PFSK-1 (cell line): ENCODE measurements at regions not wholly inside any gene's neighbourhood (a gene's known extent, or its start where the extent isn't known, plus 50 kb on each side); places are given as distances from the start of the nearest gene placed in this dataset.

ENCODE experiments used
- FOXP2 ChIP-seq: optimal IDR thresholded peaks from 2 replicates; pipeline ENCODE3; 2011; ENCODE audit warnings: borderline replicate concordance, control low read depth, inconsistent platforms; ENCODE audit not compliant: insufficient read depth; ENCODE audit errors: extremely low read length, extremely low read depth
- POLR2AphosphoS5 ChIP-seq: IDR thresholded peaks from 2 replicates; pipeline ENCODE4 v1.6.1; 2012; ENCODE audit warnings: low read depth, mild to moderate bottlenecking, control low read depth, low read length, moderate library complexity
- REST ChIP-seq, 2 experiments: IDR thresholded peaks; 2 replicates each; pipeline versions ENCODE4 v1.6.1 to v1.8.0; 2011 to 2012; ENCODE audit warnings: low read depth in 2 of 2, low read length in 2 of 2, control low read depth in 1 of 2, inconsistent platforms in 1 of 2, mild to moderate bottlenecking in 1 of 2, moderate library complexity in 1 of 2; ENCODE audit not compliant: insufficient read depth in 1 of 2
- SIN3A ChIP-seq: IDR thresholded peaks from 2 replicates; pipeline ENCODE4 v1.6.1; 2012; ENCODE audit warnings: mild to moderate bottlenecking, low read length, moderate library complexity, borderline replicate concordance; ENCODE audit not compliant: insufficient read depth
- TAF1 ChIP-seq: IDR thresholded peaks from 2 replicates; pipeline ENCODE4 v1.6.1; 2012; ENCODE audit warnings: low read length, control low read depth, borderline replicate concordance; ENCODE audit not compliant: insufficient read depth

- TF ChIP-seq SIN3A = no peak
- TF ChIP-seq FOXP2 = no peak
- no peak for TF ChIP-seq REST (IDR thresholded peaks at IDR 0.05; ENCODE audit: insufficient read depth in 1 of 2, low read depth in 2 of 2, low read length in 2 of 2)
- no peak for TF ChIP-seq POLR2AphosphoS5
- no peak for TF ChIP-seq TAF1
Measured at GRCh38 chr9:90948156-90948555, 146.5 kb downstream of the SYK start.

- TF ChIP-seq FOXP2 (no peak), TAF1 (no peak), SIN3A (no peak), REST (IDR thresholded peaks at IDR 0.05; ENCODE audit: insufficient read depth in 1 of 2, low read depth in 2 of 2, low read length in 2 of 2) (no peak), POLR2AphosphoS5 (no peak)
Measured at GRCh38 chr9:90950600-90950999, 149.0 kb downstream of the SYK start.

DNA sequence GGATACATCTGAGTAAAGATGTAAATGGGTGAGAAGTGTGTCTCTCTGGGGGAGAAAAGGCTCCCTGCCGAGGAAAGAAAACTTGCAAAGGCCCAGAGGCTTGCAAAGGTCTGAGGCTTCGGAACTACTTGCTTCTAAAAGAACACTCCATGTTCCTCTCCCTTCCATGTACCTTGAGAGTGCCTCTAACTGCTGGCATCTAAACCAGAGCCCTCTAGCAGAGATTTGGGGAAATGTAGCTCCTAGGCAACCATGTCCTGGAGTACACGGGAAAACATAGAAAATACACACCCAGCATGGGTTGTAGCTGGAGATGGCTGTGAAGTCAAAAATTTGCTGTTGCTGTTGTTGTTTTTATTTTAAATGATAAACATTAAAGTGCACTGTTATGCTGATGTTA, 151.6 kb downstream of the SYK start:
- TF ChIP-seq SIN3A = no peak
- TF ChIP-seq FOXP2 = no peak
- no peak for TF ChIP-seq POLR2AphosphoS5
- TF ChIP-seq TAF1 = no peak
- TF ChIP-seq REST (IDR thresholded peaks at IDR 0.05; ENCODE audit: insufficient read depth in 1 of 2, low read depth in 2 of 2, low read length in 2 of 2) = no peak

DNA sequence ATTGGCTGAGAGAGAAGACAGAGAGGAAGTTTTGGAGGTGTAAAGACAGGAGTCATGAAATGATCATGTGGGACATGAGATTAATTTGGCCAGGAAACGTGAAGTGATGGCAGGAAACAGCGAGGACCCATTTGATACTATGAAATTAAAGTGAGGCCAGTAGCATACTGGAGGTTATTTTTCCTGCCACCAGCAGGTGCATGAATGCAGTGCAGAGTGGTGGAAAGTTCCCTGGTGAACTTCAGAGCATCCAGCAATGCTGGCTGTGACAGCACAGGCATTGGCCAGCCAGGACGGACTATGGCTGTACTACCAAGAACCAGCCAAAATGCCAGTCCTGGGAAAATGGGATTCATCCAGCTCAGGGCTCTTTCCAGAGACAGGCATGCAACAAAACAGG, 152.2 kb downstream of the SYK start:
- TF ChIP-seq POLR2AphosphoS5 = no peak
- TF ChIP-seq SIN3A = no peak
- no peak for TF ChIP-seq TAF1
- TF ChIP-seq FOXP2 = no peak
- no peak for TF ChIP-seq REST (IDR thresholded peaks at IDR 0.05; ENCODE audit: insufficient read depth in 1 of 2, low read depth in 2 of 2, low read length in 2 of 2)
